ENCODE measurements at regions not wholly inside any gene's neighbourhood (a gene's known extent, or its start where the extent isn't known, plus 50 kb on each side); places are given as distances from the start of the nearest gene placed in this dataset.

- H3K27ac ChIP-seq (ENCODE audit: low read depth, low read length): no peak overlapping the region
- H3K9me3 ChIP-seq (ENCODE audit: control insufficient read depth in 3 of 3, low read length in 3 of 3): no peaks in the 10 kb centered on the region
- H3K36me3 ChIP-seq (ENCODE audit: control insufficient read depth in 3 of 3, insufficient read depth in 3 of 3, low read length in 3 of 3): no peaks in the 10 kb centered on the region
- H3K27me3 ChIP-seq (ENCODE audit: control insufficient read depth in 3 of 3, insufficient read depth in 3 of 3, low read length in 3 of 3): peaks cover 0 to 16% (median 2%) of the 10 kb centered on the region in 3 donors
- H3K4me1 ChIP-seq (ENCODE audit: control insufficient read depth in 3 of 3, insufficient read depth in 3 of 3, low read length in 3 of 3): no peaks in the 10 kb centered on the region
- no peak overlapping the region for H3K9ac ChIP-seq (ENCODE audit: low read depth in 1 of 3, low read length in 3 of 3)
- H3K4me3 ChIP-seq (ENCODE audit: low read length in 3 of 3): no peak overlapping the region
Observed at GRCh38 chr18:78672862-78673446, 306.7 kb upstream of the SALL3 start.

- H3K27me3 ChIP-seq (ENCODE audit: control insufficient read depth in 3 of 3, insufficient read depth in 3 of 3, low read length in 3 of 3): peaks cover 0 to 16% (median 2%) of the 10 kb centered on the region in 3 donors
- H3K4me3 ChIP-seq (ENCODE audit: low read length in 3 of 3): no peak overlapping the region
- no peaks in the 10 kb centered on the region for H3K36me3 ChIP-seq (ENCODE audit: control insufficient read depth in 3 of 3, insufficient read depth in 3 of 3, low read length in 3 of 3)
- H3K4me1 ChIP-seq (ENCODE audit: control insufficient read depth in 3 of 3, insufficient read depth in 3 of 3, low read length in 3 of 3): no peaks in the 10 kb centered on the region
- H3K9ac ChIP-seq (ENCODE audit: low read depth in 1 of 3, low read length in 3 of 3): no peak overlapping the region
- no peaks in the 10 kb centered on the region for H3K9me3 ChIP-seq (ENCODE audit: control insufficient read depth in 3 of 3, low read length in 3 of 3)
- no peak overlapping the region for H3K27ac ChIP-seq (ENCODE audit: low read depth, low read length)
Observed at GRCh38 chr18:78673516-78674321, 305.9 kb upstream of the SALL3 start.

GRCh38 chr18:78675231-78675630 is 304.4 kb upstream of the SALL3 start:
- H3K9me3 ChIP-seq (ENCODE audit: control insufficient read depth in 3 of 3, low read length in 3 of 3): no peaks in the 10 kb centered on the region
- H3K9ac ChIP-seq (ENCODE audit: low read depth in 1 of 3, low read length in 3 of 3): no peak overlapping the region
- no peaks in the 10 kb centered on the region for H3K4me1 ChIP-seq (ENCODE audit: control insufficient read depth in 3 of 3, insufficient read depth in 3 of 3, low read length in 3 of 3)
- H3K4me3 ChIP-seq (ENCODE audit: low read length in 3 of 3): no peak overlapping the region
- H3K27ac ChIP-seq (ENCODE audit: low read depth, low read length): no peak overlapping the region
- no peaks in the 10 kb centered on the region for H3K36me3 ChIP-seq (ENCODE audit: control insufficient read depth in 3 of 3, insufficient read depth in 3 of 3, low read length in 3 of 3)
- peaks cover 0 to 16% (median 0%) of the 10 kb centered on the region in 3 donors for H3K27me3 ChIP-seq (ENCODE audit: control insufficient read depth in 3 of 3, insufficient read depth in 3 of 3, low read length in 3 of 3)

GRCh38 chr18:78676622-78677482 is 302.8 kb upstream of the SALL3 start:
- H3K27me3 ChIP-seq (ENCODE audit: control insufficient read depth in 3 of 3, insufficient read depth in 3 of 3, low read length in 3 of 3): peaks cover 0 to 16% (median 0%) of the 10 kb centered on the region in 3 donors
- no peak overlapping the region for H3K9ac ChIP-seq (ENCODE audit: low read depth in 1 of 3, low read length in 3 of 3)
- no peak overlapping the region for H3K4me3 ChIP-seq (ENCODE audit: low read length in 3 of 3)
- no peaks in the 10 kb centered on the region for H3K9me3 ChIP-seq (ENCODE audit: control insufficient read depth in 3 of 3, low read length in 3 of 3)
- no peaks in the 10 kb centered on the region for H3K36me3 ChIP-seq (ENCODE audit: control insufficient read depth in 3 of 3, insufficient read depth in 3 of 3, low read length in 3 of 3)
- H3K27ac ChIP-seq (ENCODE audit: low read depth, low read length): no peak overlapping the region
- H3K4me1 ChIP-seq (ENCODE audit: control insufficient read depth in 3 of 3, insufficient read depth in 3 of 3, low read length in 3 of 3): no peaks in the 10 kb centered on the region

- Histone ChIP-seq H3K27ac (ENCODE audit: low read depth, low read length) (no peak overlapping the region), H3K4me3 (ENCODE audit: low read length in 3 of 3) (no peak overlapping the region), H3K4me1 (ENCODE audit: control insufficient read depth in 3 of 3, insufficient read depth in 3 of 3, low read length in 3 of 3) (no peaks in the 10 kb centered on the region), H3K27me3 (ENCODE audit: control insufficient read depth in 3 of 3, insufficient read depth in 3 of 3, low read length in 3 of 3) (peaks cover 0 to 16% (median 0%) of the 10 kb centered on the region in 3 donors), H3K9me3 (ENCODE audit: control insufficient read depth in 3 of 3, low read length in 3 of 3) (no peaks in the 10 kb centered on the region), H3K9ac (ENCODE audit: low read depth in 1 of 3, low read length in 3 of 3) (no peak overlapping the region), H3K36me3 (ENCODE audit: control insufficient read depth in 3 of 3, insufficient read depth in 3 of 3, low read length in 3 of 3) (no peaks in the 10 kb centered on the region)
Observed at GRCh38 chr18:78677483-78678317, 301.9 kb upstream of the SALL3 start.

GRCh38 chr18:78678318-78678695 is 301.3 kb upstream of the SALL3 start:
- Histone ChIP-seq H3K36me3 (ENCODE audit: control insufficient read depth in 3 of 3, insufficient read depth in 3 of 3, low read length in 3 of 3) (no peaks in the 10 kb centered on the region), H3K27me3 (ENCODE audit: control insufficient read depth in 3 of 3, insufficient read depth in 3 of 3, low read length in 3 of 3) (peaks cover 0 to 16% (median 0%) of the 10 kb centered on the region in 3 donors), H3K27ac (ENCODE audit: low read depth, low read length) (no peak overlapping the region), H3K9me3 (ENCODE audit: control insufficient read depth in 3 of 3, low read length in 3 of 3) (no peaks in the 10 kb centered on the region), H3K4me3 (ENCODE audit: low read length in 3 of 3) (no peak overlapping the region), H3K4me1 (ENCODE audit: control insufficient read depth in 3 of 3, insufficient read depth in 3 of 3, low read length in 3 of 3) (no peaks in the 10 kb centered on the region), H3K9ac (ENCODE audit: low read depth in 1 of 3, low read length in 3 of 3) (no peak overlapping the region)

- Histone ChIP-seq H3K27ac (ENCODE audit: low read depth, low read length) (no peak overlapping the region), H3K9me3 (ENCODE audit: control insufficient read depth in 3 of 3, low read length in 3 of 3) (no peaks in the 10 kb centered on the region), H3K36me3 (ENCODE audit: control insufficient read depth in 3 of 3, insufficient read depth in 3 of 3, low read length in 3 of 3) (no peaks in the 10 kb centered on the region), H3K4me1 (ENCODE audit: control insufficient read depth in 3 of 3, insufficient read depth in 3 of 3, low read length in 3 of 3) (no peaks in the 10 kb centered on the region), H3K27me3 (ENCODE audit: control insufficient read depth in 3 of 3, insufficient read depth in 3 of 3, low read length in 3 of 3) (peaks cover 0 to 9% (median 0%) of the 10 kb centered on the region in 3 donors), H3K9ac (ENCODE audit: low read depth in 1 of 3, low read length in 3 of 3) (no peak overlapping the region), H3K4me3 (ENCODE audit: low read length in 3 of 3) (no peak overlapping the region)
Observed at GRCh38 chr18:78679031-78679430, 300.6 kb upstream of the SALL3 start.

GRCh38 chr18:78679613-78680260 is 299.9 kb upstream of the SALL3 start:
- Histone ChIP-seq H3K36me3 (ENCODE audit: control insufficient read depth in 3 of 3, insufficient read depth in 3 of 3, low read length in 3 of 3) (no peaks in the 10 kb centered on the region), H3K4me3 (ENCODE audit: low read length in 3 of 3) (no peak overlapping the region)

GRCh38 chr18:78681396-78681795 is 298.2 kb upstream of the SALL3 start:
- H3K36me3 ChIP-seq (ENCODE audit: control insufficient read depth in 3 of 3, insufficient read depth in 3 of 3, low read length in 3 of 3): no peaks in the 10 kb centered on the region
- no peaks in the 10 kb centered on the region for H3K4me1 ChIP-seq (ENCODE audit: control insufficient read depth in 3 of 3, insufficient read depth in 3 of 3, low read length in 3 of 3)
- H3K27ac ChIP-seq (ENCODE audit: low read depth, low read length): no peak overlapping the region
- no peaks in the 10 kb centered on the region for H3K9me3 ChIP-seq (ENCODE audit: control insufficient read depth in 3 of 3, low read length in 3 of 3)
- H3K9ac ChIP-seq (ENCODE audit: low read depth in 1 of 3, low read length in 3 of 3): no peak overlapping the region
- H3K4me3 ChIP-seq (ENCODE audit: low read length in 3 of 3): no peak overlapping the region
- H3K27me3 ChIP-seq (ENCODE audit: control insufficient read depth in 3 of 3, insufficient read depth in 3 of 3, low read length in 3 of 3): peaks cover 0 to 4% (median 0%) of the 10 kb centered on the region in 3 donors

More at GRCh38 chr18:78679613-78680260, 299.9 kb upstream of the SALL3 start:
- Histone ChIP-seq H3K27me3 (ENCODE audit: control insufficient read depth in 3 of 3, insufficient read depth in 3 of 3, low read length in 3 of 3) (peaks cover 0 to 9% (median 0%) of the 10 kb centered on the region in 3 donors), H3K4me1 (ENCODE audit: control insufficient read depth in 3 of 3, insufficient read depth in 3 of 3, low read length in 3 of 3) (no peaks in the 10 kb centered on the region), H3K27ac (ENCODE audit: low read depth, low read length) (no peak overlapping the region), H3K9me3 (ENCODE audit: control insufficient read depth in 3 of 3, low read length in 3 of 3) (no peaks in the 10 kb centered on the region), H3K9ac (ENCODE audit: low read depth in 1 of 3, low read length in 3 of 3) (no peak overlapping the region)
